ENCODE measurements at regions not wholly inside any gene's neighbourhood (a gene's known extent, or its start where the extent isn't known, plus 50 kb on each side); places are given as distances from the start of the nearest gene placed in this dataset.

GRCh38 chr13:48148454-48148853, 53.5 kb upstream of the MED4 start:
- no peak for DNase-seq
- Histone ChIP-seq H3K27ac (replicated peaks) (no peak overlapping the region), H3K36me3 (no peaks in the 10 kb centered on the region), H3K4me3 (no peak overlapping the region), H3K4me1 (peaks cover 15% of the 10 kb centered on the region), H3K27me3 (ENCODE audit: low read depth) (no peaks in the 10 kb centered on the region), H3K9me3 (replicated peaks) (peaks cover 7% of the 10 kb centered on the region)
- no peak for TF ChIP-seq CTCF (IDR thresholded peaks at IDR 0.05; ENCODE audit: borderline replicate concordance)
- intact Hi-C loops (cut with micrococcal nuclease), result no loop called here

GRCh38 chr13:48146636-48147035, 51.7 kb upstream of the MED4 start:
- peaks cover 15% of the 10 kb centered on the region for H3K4me1 ChIP-seq
- H3K4me3 ChIP-seq, result no peak overlapping the region
- intact Hi-C loops (cut with micrococcal nuclease), result no loop called here

GRCh38 chr13:48146122-48146521, 51.2 kb upstream of the MED4 start:
- peaks cover 7% of the 10 kb centered on the region for H3K9me3 ChIP-seq (replicated peaks)

More at GRCh38 chr13:48146636-48147035, 51.7 kb upstream of the MED4 start:
- Histone ChIP-seq H3K27ac (replicated peaks) (no peak overlapping the region), H3K27me3 (ENCODE audit: low read depth) (no peaks in the 10 kb centered on the region), H3K9me3 (replicated peaks) (peaks cover 7% of the 10 kb centered on the region), H3K36me3 (no peaks in the 10 kb centered on the region)
- DNase-seq, result no peak
- TF ChIP-seq CTCF (IDR thresholded peaks at IDR 0.05; ENCODE audit: borderline replicate concordance), result no peak

More at GRCh38 chr13:48146122-48146521, 51.2 kb upstream of the MED4 start:
- no peaks in the 10 kb centered on the region for H3K27me3 ChIP-seq (ENCODE audit: low read depth)
- intact Hi-C loops (cut with micrococcal nuclease), result no loop called here
- DNase-seq, result no peak
- H3K4me3 ChIP-seq, result no peak overlapping the region
- H3K36me3 ChIP-seq, result no peaks in the 10 kb centered on the region
- H3K4me1 ChIP-seq, result peaks cover 15% of the 10 kb centered on the region
- no peak for TF ChIP-seq CTCF (IDR thresholded peaks at IDR 0.05; ENCODE audit: borderline replicate concordance)
- no peak overlapping the region for H3K27ac ChIP-seq (replicated peaks)
